IMR-90 (cell line): ENCODE measurements at regions not wholly inside any gene's neighbourhood (a gene's known extent, or its start where the extent isn't known, plus 50 kb on each side); places are given as distances from the start of the nearest gene placed in this dataset.

Experiments
- BHLHE40 ChIP-seq: fragments of 150-350 bp; IDR thresholded peaks from 2 replicates; pipeline ENCODE4 v1.6.1; 2016; ENCODE audit warnings: mild to moderate bottlenecking, low read depth, low read length
- CEBPB ChIP-seq: IDR thresholded peaks from 2 replicates; pipeline ENCODE4 v1.6.1; 2012; ENCODE audit warnings: low read depth, low read length, improper control_type of control experiment
- FOS ChIP-seq: fragments of 150-350 bp; IDR thresholded peaks from 2 replicates; pipeline ENCODE4 v1.6.1; 2016; ENCODE audit warnings: low read depth, low read length
- MXI1 ChIP-seq: IDR thresholded peaks from 2 replicates; pipeline ENCODE4 v1.6.1; 2012; ENCODE audit warnings: low read depth, mild to moderate bottlenecking, low read length, moderate library complexity, borderline replicate concordance
- POLR2A ChIP-seq: IDR thresholded peaks from 2 replicates; pipeline ENCODE4 v1.6.1; 2012; ENCODE audit warnings: mild to moderate bottlenecking, low read depth, low read length
- RAD21 ChIP-seq: IDR thresholded peaks from 2 replicates; pipeline ENCODE4 v1.6.1; 2012; ENCODE audit warnings: low read length, improper control_type of control experiment
- SMC3 ChIP-seq: fragments of 150-350 bp; IDR thresholded peaks from 2 replicates; pipeline ENCODE4 v1.6.1; 2016; ENCODE audit warnings: low read depth, mild to moderate bottlenecking, antibody characterized with exemption, low read length, moderate library complexity
- USF2 ChIP-seq: fragments of 150-350 bp; IDR thresholded peaks from 2 replicates; pipeline ENCODE4 v1.6.1; 2017; ENCODE audit warnings: mild to moderate bottlenecking, antibody characterized with exemption, low read length, low read depth
- TF ChIP-seq, protein P1 (sequence below): conservative IDR thresholded peaks from 2 replicates; pipeline ENCODE4 v1.5.1; 2012; ENCODE audit warnings: mild to moderate bottlenecking, low read depth, low read length, improper control_type of control experiment
- TF ChIP-seq, protein P2 (sequence below): fragments of 150-350 bp; IDR thresholded peaks from 2 replicates; pipeline ENCODE4 v1.6.1; 2016; ENCODE audit warnings: low read depth, mild to moderate bottlenecking, low read length, moderate library complexity, borderline replicate concordance

DNA sequence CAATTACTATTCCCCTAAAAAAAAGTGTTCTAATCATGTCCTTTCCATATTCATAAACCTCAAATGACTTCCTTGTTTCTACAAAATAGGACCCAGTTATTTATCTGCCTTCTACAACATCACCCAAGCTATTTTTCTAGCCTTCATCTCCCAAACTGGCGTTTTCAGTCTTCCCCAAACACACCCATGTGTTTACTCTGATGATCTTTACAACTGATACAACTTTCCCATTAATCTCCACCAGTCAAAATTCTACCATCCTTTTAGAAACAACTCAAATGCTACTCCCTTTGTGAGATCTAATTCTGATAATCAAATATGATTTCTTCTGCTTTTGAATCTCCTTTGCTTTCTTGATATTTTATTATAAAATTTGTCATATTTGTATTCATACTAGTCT lies 114.5 kb downstream of the DUSP6 start:
- TF ChIP-seq, protein P1, sequence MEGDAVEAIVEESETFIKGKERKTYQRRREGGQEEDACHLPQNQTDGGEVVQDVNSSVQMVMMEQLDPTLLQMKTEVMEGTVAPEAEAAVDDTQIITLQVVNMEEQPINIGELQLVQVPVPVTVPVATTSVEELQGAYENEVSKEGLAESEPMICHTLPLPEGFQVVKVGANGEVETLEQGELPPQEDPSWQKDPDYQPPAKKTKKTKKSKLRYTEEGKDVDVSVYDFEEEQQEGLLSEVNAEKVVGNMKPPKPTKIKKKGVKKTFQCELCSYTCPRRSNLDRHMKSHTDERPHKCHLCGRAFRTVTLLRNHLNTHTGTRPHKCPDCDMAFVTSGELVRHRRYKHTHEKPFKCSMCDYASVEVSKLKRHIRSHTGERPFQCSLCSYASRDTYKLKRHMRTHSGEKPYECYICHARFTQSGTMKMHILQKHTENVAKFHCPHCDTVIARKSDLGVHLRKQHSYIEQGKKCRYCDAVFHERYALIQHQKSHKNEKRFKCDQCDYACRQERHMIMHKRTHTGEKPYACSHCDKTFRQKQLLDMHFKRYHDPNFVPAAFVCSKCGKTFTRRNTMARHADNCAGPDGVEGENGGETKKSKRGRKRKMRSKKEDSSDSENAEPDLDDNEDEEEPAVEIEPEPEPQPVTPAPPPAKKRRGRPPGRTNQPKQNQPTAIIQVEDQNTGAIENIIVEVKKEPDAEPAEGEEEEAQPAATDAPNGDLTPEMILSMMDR, result no peak
- TF ChIP-seq FOS (no peak), BHLHE40 (no peak), USF2 (no peak), MXI1 (no peak), RAD21 (no peak), SMC3 (no peak), POLR2A (no peak), CEBPB (no peak)
- TF ChIP-seq, protein P2, sequence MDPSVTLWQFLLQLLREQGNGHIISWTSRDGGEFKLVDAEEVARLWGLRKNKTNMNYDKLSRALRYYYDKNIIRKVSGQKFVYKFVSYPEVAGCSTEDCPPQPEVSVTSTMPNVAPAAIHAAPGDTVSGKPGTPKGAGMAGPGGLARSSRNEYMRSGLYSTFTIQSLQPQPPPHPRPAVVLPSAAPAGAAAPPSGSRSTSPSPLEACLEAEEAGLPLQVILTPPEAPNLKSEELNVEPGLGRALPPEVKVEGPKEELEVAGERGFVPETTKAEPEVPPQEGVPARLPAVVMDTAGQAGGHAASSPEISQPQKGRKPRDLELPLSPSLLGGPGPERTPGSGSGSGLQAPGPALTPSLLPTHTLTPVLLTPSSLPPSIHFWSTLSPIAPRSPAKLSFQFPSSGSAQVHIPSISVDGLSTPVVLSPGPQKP, result no peak
